GM13977 (cell line): ENCODE measurements at regions not wholly inside any gene's neighbourhood (a gene's known extent, or its start where the extent isn't known, plus 50 kb on each side); places are given as distances from the start of the nearest gene placed in this dataset.

Experiments
- DNase-seq: peaks from one replicate; pipeline ENCODE4 v3.0.0; 2012; ENCODE audit warnings: low spot score
- in situ Hi-C: fragments of 300-500 bp; cut with MboI; formaldehyde crosslinking; loops from one replicate; pipeline ENCODE4 v1.12.0; 2022; ENCODE audit warnings: low sequenced_read_pairs, low pct_unique_long_range_greater_than_20kb, mixed read lengths, inconsistent platforms; ENCODE audit not compliant: unreplicated experiment
- TF ChIP-seq, protein P1 (sequence below): IDR thresholded peaks from 2 replicates; pipeline ENCODE4 v1.5.1; 2012; ENCODE audit warnings: mild to moderate bottlenecking, control low read depth; ENCODE audit not compliant: insufficient read depth; ENCODE audit errors: extremely low read depth, missing control alignments

DNA sequence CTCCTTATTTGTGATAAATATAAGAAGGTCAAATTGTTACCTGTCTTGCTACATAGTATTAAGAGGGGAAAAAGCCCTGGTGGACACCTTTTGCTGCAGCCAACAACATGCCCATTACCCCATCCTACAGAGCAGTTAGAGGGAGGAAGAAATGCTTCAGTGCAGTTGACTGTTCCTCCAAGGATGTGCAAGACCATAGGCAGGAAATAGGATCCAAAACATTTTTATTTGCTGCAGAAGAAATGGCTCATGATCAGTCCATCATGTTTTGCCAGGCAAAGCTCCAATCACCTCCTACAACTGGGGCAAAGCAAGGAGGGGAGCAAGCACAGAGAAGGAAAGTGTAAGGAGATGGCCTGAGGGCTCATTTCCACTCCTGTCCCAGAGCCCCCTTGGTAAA is 399.1 kb upstream of the PIK3R1 start:
- no peak for DNase-seq
- in situ Hi-C loops: no loop called here
- TF ChIP-seq, protein P1, sequence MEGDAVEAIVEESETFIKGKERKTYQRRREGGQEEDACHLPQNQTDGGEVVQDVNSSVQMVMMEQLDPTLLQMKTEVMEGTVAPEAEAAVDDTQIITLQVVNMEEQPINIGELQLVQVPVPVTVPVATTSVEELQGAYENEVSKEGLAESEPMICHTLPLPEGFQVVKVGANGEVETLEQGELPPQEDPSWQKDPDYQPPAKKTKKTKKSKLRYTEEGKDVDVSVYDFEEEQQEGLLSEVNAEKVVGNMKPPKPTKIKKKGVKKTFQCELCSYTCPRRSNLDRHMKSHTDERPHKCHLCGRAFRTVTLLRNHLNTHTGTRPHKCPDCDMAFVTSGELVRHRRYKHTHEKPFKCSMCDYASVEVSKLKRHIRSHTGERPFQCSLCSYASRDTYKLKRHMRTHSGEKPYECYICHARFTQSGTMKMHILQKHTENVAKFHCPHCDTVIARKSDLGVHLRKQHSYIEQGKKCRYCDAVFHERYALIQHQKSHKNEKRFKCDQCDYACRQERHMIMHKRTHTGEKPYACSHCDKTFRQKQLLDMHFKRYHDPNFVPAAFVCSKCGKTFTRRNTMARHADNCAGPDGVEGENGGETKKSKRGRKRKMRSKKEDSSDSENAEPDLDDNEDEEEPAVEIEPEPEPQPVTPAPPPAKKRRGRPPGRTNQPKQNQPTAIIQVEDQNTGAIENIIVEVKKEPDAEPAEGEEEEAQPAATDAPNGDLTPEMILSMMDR: no peak

DNA sequence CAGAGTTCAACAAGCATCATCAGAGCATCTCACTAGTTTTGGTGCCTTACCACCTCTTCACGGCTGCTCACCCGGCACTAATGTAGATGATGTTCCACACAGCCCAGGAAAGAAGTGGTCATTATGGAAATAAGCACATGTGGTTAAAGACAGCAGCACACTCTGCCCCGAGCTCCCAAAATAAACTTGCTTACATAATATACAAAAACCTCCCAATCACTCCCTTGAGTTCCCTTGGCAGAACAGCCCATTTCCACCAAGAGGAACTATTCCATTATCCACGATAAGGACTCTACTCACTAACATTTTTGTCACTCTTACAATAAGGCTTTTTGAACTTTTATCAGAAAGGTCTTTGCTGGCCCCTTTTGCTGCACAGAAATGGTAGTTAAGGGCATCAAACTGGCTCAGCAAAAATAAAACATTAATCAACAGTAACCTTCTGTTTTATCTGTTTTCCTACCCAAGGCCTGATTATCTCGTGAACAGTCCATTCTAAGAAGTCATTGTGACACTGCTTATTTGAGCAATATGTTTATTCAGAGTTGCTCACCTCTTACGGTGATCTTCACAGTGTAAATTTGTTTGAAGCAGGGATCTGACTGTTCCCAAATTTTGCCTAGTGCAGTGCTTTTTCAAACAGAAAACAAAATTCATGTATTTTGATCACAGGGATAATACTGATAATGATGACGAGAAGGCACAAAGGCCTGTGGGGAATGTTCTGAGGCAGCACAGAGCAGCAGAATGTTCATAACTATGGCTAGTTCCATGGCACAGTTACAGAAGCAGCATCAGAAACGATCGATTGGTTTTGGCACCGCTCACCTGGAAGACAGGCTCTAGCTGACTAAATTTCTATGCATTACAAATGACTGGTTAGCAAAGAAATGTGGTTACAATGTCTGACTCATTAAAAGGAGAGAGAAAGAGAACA is 399.8 kb upstream of the PIK3R1 start:
- TF ChIP-seq, protein P1: no peak
- DNase-seq: no peak
- in situ Hi-C loops: no loop called here

DNA sequence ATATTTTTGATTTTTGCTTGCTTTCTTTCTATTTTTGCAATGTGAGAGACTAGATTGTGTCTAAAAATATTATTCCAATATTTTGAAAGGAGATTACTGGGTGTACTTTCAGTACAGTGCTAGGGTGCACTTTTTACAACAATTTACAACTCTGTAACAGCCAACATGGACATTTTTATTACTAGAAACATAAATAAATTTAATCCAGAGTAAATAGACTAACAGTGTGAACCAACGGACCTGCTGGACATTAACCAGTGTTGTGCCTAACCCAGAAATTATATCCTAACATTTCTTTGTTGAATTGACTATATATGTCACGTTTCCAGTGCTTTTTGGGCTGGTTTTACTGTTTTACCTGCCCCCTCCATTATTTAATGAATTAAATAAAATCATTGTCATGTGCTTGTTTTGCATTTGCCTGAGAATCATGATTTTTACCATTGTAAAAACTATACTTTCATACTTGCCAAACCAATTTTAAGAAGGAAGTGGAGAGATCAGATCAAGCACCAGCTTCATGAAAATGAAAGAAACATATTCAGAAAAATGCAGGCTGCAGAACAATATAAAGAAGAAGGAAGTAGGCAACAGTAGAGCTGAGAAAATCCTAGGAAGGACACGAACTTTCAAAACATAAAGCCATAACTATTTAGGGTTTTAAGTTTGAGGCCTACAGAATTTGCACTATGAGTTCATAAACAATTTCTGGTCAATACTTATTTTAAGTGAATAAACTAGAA is 400.8 kb upstream of the PIK3R1 start:
- in situ Hi-C loops: no loop called here
- TF ChIP-seq, protein P1: no peak
- DNase-seq: no peak

DNA sequence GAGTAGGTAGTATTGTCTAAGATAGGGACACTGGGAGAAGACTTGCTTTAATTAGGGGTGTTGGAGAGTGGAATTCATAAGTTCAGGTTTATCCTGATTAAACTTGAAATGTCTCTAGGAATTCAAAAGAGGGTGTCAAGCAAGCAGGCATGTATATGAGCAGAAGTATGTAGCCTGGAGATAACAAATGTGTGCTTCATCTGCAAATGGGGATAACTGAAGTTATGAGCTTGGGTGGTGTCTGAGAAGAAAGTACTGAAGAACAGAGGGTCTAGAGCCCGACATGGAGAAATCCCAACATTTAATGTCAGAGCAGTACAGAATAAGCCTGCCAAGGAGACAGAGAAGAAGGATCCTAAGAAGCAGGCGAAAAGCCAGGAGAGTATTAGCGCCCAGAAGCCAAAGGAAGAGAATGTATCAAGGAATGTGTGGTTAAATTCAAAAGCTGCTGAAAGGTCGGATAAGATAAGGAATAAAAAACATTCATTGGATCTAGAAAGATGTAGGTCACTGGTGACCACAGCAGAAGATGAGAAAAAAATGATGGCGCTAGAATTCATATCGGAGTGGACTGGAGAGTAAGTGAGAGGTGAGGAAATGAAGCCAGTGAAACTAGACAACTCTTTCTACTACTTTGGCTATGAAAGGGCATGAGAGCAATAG is 401.5 kb upstream of the PIK3R1 start:
- DNase-seq: no peak
- in situ Hi-C loops: no loop called here
- TF ChIP-seq, protein P1: no peak

DNA sequence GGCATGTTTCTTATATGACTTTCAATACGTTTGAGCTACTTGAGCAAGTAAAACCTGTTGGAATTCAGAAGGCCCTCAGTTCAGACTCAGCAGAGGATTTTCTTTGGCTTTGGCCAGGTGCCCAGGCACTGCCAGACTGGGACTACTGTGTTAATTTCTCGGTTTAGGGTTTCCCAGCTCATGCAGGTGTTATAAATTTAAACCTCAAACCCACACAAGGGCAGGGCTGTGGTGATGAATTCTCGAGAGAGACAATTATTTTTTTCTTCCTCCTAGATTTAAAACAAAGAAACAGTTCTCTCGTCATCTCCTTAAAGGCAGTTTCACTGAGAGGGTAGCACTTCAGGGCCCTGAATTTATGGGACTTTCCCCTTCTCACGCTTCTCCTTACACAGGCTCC is 406.0 kb upstream of the PIK3R1 start:
- in situ Hi-C loops: no loop called here
- TF ChIP-seq, protein P1: no peak
- DNase-seq: peak; percentile 32

DNA sequence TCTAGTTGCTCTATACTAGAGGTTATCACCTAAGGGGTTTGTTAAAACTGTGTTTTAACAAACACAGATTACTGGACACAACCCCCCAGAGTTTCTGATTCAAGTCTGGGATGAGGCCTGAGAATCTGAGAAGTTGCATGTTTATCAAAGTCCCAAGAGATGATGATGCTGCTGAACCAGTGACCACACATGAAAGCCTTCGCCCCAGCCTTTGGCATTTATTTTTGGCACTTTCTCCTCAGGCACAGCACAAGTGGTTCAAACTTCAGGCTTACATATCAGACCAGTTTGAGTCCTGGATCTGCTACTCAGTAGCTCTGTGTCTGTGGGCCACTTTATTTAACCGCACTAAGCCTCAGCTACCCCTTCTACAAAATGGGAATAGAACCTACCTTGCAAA is 407.2 kb upstream of the PIK3R1 start:
- in situ Hi-C loops: no loop called here
- TF ChIP-seq, protein P1: no peak
- DNase-seq: no peak
